Endodermal cell (in vitro differentiated cells): ENCODE measurements at regions not wholly inside any gene's neighbourhood (a gene's known extent, or its start where the extent isn't known, plus 50 kb on each side); places are given as distances from the start of the nearest gene placed in this dataset.
A peak's percentile ranks its signal among the peaks of the same experiment; 100 is the strongest.

ENCODE experiments used
- DNase-seq: peaks from one replicate; pipeline ENCODE4 v3.0.0-alpha.2; 2017
- H3K27ac ChIP-seq: 2 replicates; pipeline ENCODE4 v1.5.1; 2013; ENCODE audit warnings: mild to moderate bottlenecking, low read depth, low read length, moderate library complexity
- H3K27me3 ChIP-seq: 2 replicates; pipeline ENCODE4 v1.6.1; 2013; ENCODE audit warnings: mild to moderate bottlenecking, low read length, moderate library complexity; ENCODE audit not compliant: insufficient read depth, control insufficient read depth, poor library complexity, severe bottlenecking
- H3K36me3 ChIP-seq: 2 replicates; pipeline ENCODE4 v1.7.0; 2013; ENCODE audit warnings: mild to moderate bottlenecking, low read length, moderate library complexity; ENCODE audit not compliant: control insufficient read depth, insufficient read depth
- H3K4me1 ChIP-seq: one replicate; pipeline ENCODE4 v1.7.0; 2013; ENCODE audit warnings: low read length; ENCODE audit not compliant: control insufficient read depth, insufficient read depth
- H3K4me3 ChIP-seq: 2 replicates; pipeline ENCODE4 v1.5.1; 2013; ENCODE audit warnings: mild to moderate bottlenecking, low read length, moderate library complexity
- H3K9ac ChIP-seq: 2 replicates; pipeline ENCODE4 v1.6.1; 2013; ENCODE audit warnings: mild to moderate bottlenecking, low read length, moderate library complexity; ENCODE audit not compliant: poor library complexity, severe bottlenecking; ENCODE audit errors: extremely low read depth
- H3K9me3 ChIP-seq: 2 replicates; pipeline ENCODE4 v1.6.1; 2013; ENCODE audit warnings: mild to moderate bottlenecking, low read length, moderate library complexity; ENCODE audit not compliant: control insufficient read depth
- H3K27ac Mint-ChIP-seq: 2 replicates; pipeline ENCODE4 v1.8.0; 2020; ENCODE audit warnings: mixed read lengths
- H3K27me3 Mint-ChIP-seq: 2 replicates; pipeline ENCODE4 v1.8.0; 2021; ENCODE audit warnings: mild to moderate bottlenecking, mixed read lengths; ENCODE audit not compliant: insufficient read depth
- H3K36me3 Mint-ChIP-seq: 2 replicates; pipeline ENCODE4 v1.8.0; 2020; ENCODE audit warnings: low read depth, mixed read lengths
- H3K4me1 Mint-ChIP-seq: 2 replicates; pipeline ENCODE4 v1.8.0; 2020; ENCODE audit warnings: mixed read lengths
- H3K4me3 Mint-ChIP-seq: 2 replicates; pipeline ENCODE4 v1.8.0; 2020; ENCODE audit warnings: mild to moderate bottlenecking, moderate library complexity, mixed read lengths
- H3K9me3 Mint-ChIP-seq: 2 replicates; pipeline ENCODE4 v1.8.0; 2020; ENCODE audit warnings: mild to moderate bottlenecking, mixed read lengths
- CTCF ChIP-seq: fragments of 200-600 bp; sonication (generic); conservative IDR thresholded peaks from 2 replicates; pipeline ENCODE4 v1.5.0; 2021; ENCODE audit warnings: antibody characterized with exemption, mild to moderate bottlenecking
- WGBS, 2 experiments: methylation state at CpG; one replicate each; pipeline versions ENCODE4 v1.1.5 to v1.1.7; 2013; ENCODE audit warnings: missing lambda C conversion rate in 2 of 2, mixed read lengths in 1 of 2; ENCODE audit not compliant: insufficient coverage in 1 of 2, insufficient read length in 1 of 2; 5-methylcytosine and 5-hydroxymethylcytosine counted together

GRCh38 chr7:86963599-86964230, 95.7 kb downstream of the ELAPOR2 start:
- no peak overlapping the region for H3K27ac ChIP-seq

GRCh38 chr7:86962623-86963022, 96.8 kb downstream of the ELAPOR2 start:
- peaks cover 20% of the 10 kb centered on the region for H3K36me3 Mint-ChIP-seq
- Histone ChIP-seq H3K4me3 (peak overlapping the region; percentile 73), H3K4me1 (peaks cover 29% of the 10 kb centered on the region), H3K27me3 (no peaks in the 10 kb centered on the region), H3K9me3 (peaks cover 23% of the 10 kb centered on the region), H3K27ac (no peak overlapping the region), H3K9ac (no peak overlapping the region), H3K36me3 (peaks cover 23% of the 10 kb centered on the region)
- no peaks in the 10 kb centered on the region for H3K27me3 Mint-ChIP-seq
- DNase-seq: no peak
- 92% methylated on average over 2 to 3 of the region's 3 CpGs for WGBS, 2 experiments
- peaks cover 59% of the 10 kb centered on the region for H3K4me1 Mint-ChIP-seq
- H3K9me3 Mint-ChIP-seq: peaks cover 20% of the 10 kb centered on the region
- no peak for TF ChIP-seq CTCF
- H3K27ac Mint-ChIP-seq: peak overlapping the region; percentile 71
- no peak overlapping the region for H3K4me3 Mint-ChIP-seq

More at GRCh38 chr7:86963599-86964230, 95.7 kb downstream of the ELAPOR2 start:
- Histone ChIP-seq H3K9me3 (peaks cover 19% of the 10 kb centered on the region), H3K9ac (peak overlapping the region; percentile 41), H3K36me3 (peaks cover 18% of the 10 kb centered on the region), H3K4me1 (peaks cover 37% of the 10 kb centered on the region), H3K27me3 (no peaks in the 10 kb centered on the region), H3K4me3 (peak overlapping the region; percentile 73)
- no peak for DNase-seq
- TF ChIP-seq CTCF: no peak
- Mint-ChIP-seq H3K27me3 (no peaks in the 10 kb centered on the region), H3K36me3 (peaks cover 17% of the 10 kb centered on the region), H3K4me1 (peaks cover 67% of the 10 kb centered on the region), H3K4me3 (peak overlapping the region; percentile 2), H3K9me3 (peaks cover 18% of the 10 kb centered on the region), H3K27ac (peak overlapping the region; percentile 57)
- WGBS, 2 experiments: 42 to 45% methylated on average over 1 to 2 of the region's 2 CpGs

GRCh38 chr7:86961686-86962085, 97.8 kb downstream of the ELAPOR2 start:
- Mint-ChIP-seq H3K36me3 (peaks cover 20% of the 10 kb centered on the region), H3K27me3 (no peaks in the 10 kb centered on the region), H3K9me3 (peaks cover 20% of the 10 kb centered on the region), H3K27ac (peak overlapping the region; percentile 56), H3K4me1 (peaks cover 55% of the 10 kb centered on the region), H3K4me3 (no peak overlapping the region)
- TF ChIP-seq CTCF: no peak
- H3K27me3 ChIP-seq: no peaks in the 10 kb centered on the region
- peaks cover 23% of the 10 kb centered on the region for H3K9me3 ChIP-seq
- H3K36me3 ChIP-seq: peaks cover 23% of the 10 kb centered on the region
- peaks cover 32% of the 10 kb centered on the region for H3K4me1 ChIP-seq
- peak; percentile 60 for DNase-seq
- H3K27ac ChIP-seq: no peak overlapping the region
- no peak overlapping the region for H3K9ac ChIP-seq
- 74% methylated on average over 1 of the region's 1 CpG; no CpG with 5 or more reads in 1 of the 2 experiments for WGBS, 2 experiments
- no peak overlapping the region for H3K4me3 ChIP-seq
